ENCODE measurements at regions not wholly inside any gene's neighbourhood (a gene's known extent, or its start where the extent isn't known, plus 50 kb on each side); places are given as distances from the start of the nearest gene placed in this dataset.

GRCh38 chr2:64399521-64399920, 54.4 kb upstream of the LGALSL start:
- TF ChIP-seq CTCF (IDR thresholded peaks at IDR 0.05) (no peak), POLR2A (IDR thresholded peaks at IDR 0.05) (no peak)

Measured in lower leg skin (tissue), 3 donors.